ENCODE measurements at regions not wholly inside any gene's neighbourhood (a gene's known extent, or its start where the extent isn't known, plus 50 kb on each side); places are given as distances from the start of the nearest gene placed in this dataset.
"Not testable (repeated sequence)": the region's sequence is repeated elsewhere in the genome, so short reads cannot be mapped to it uniquely, and the experiment has no call there.

DNA sequence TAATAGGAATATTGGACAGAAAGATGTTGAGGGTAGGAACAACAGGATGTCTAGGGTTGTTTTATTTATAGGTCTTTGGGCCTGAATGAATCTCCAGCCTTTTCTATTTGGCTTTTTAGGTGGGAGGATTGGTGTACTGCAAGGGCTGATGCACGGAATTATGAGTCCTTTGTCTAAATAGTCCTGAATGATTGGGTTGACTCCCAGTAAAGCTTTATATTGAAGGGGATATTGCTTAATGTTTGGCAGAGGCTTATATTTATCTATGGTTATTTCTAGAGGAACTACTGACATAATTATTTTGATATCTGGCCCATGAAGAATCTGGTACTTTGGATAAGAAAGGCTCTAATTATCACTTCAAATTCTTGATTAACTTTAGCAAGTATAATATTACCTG, 253.6 kb upstream of the AVPR1A start:
- no peak for DNase-seq

GRCh38 chr12:63403256-63403655, 252.3 kb upstream of the AVPR1A start:
- no peak for DNase-seq

GRCh38 chr12:63400718-63401117, 249.7 kb upstream of the AVPR1A start:
- DNase-seq: no peak

DNA sequence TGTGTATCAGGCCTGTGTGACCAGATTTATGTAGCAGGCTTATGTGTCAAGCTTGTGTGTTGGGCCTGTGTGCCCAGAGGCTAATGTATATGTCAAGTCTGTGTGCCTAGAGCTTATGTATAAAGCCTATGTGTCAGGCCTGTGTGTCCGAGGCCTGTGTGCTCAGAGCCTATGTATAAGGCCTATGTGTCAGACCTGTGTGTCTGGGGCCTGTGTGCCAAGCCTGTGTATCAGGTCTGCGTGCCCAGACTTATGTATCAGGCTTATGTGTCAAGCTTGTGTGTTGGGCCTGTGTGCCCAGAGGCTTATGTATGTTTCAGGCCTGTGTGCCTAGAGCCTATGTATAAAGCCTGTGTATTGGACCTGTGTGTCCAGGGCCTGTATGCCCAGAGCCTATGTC, 249.3 kb upstream of the AVPR1A start:
- DNase-seq: no peak

DNA sequence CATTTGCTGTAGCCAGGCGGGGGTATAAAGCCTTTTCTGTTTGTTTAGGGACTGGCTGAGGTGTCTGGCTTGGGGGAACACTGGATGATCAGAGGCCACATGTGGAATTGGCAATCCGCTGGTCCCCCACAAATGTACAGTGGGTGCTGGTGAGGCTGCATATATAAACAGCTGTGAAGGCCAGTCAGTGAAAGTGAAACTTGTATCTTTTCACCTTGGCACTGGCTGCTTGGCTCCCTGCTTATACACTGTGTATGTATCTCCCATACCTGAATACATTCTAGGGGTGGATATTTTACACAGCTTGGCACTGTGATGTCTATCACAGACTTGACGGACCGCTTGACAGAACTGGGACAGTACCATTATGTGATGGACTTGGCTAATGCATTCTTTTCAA, 246.8 kb upstream of the AVPR1A start:
- DNase-seq: no peak

GRCh38 chr12:63396135-63396534, 245.1 kb upstream of the AVPR1A start:
- no peak for DNase-seq

DNA sequence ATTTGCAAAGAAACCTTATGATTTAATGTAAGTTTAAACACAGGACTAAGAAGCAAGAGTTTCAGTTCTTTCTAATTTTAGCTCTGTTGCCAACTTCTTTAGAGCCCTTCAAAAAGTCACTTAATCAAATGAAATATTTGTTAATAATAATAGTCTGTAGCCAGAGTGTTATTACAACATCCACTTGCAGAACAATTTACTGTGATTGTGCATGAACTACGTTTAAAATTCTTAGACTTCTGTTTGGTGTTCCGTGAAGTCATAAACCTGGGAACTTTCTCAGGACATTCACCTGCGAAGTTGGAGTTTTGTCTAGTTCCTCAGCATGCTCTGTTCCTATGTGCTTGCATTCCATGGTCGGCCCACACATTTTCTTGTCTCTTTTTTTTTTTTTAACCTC, 244.0 kb upstream of the AVPR1A start:
- DNase-seq: no peak

GRCh38 chr12:63394349-63394748, 243.3 kb upstream of the AVPR1A start:
- no peak for DNase-seq

- DNase-seq: no peak
Observed at GRCh38 chr12:63389211-63389610, 238.2 kb upstream of the AVPR1A start.

- no peak for DNase-seq
Observed at GRCh38 chr12:63387771-63388170, 236.8 kb upstream of the AVPR1A start.

- no peak for DNase-seq
Observed at GRCh38 chr12:63382930-63383329, 231.9 kb upstream of the AVPR1A start.

GRCh38 chr12:63362791-63363190, 211.8 kb upstream of the AVPR1A start:
- no peak for DNase-seq

- DNase-seq: no peak
Observed at GRCh38 chr12:63362166-63362565, 211.2 kb upstream of the AVPR1A start.

DNA sequence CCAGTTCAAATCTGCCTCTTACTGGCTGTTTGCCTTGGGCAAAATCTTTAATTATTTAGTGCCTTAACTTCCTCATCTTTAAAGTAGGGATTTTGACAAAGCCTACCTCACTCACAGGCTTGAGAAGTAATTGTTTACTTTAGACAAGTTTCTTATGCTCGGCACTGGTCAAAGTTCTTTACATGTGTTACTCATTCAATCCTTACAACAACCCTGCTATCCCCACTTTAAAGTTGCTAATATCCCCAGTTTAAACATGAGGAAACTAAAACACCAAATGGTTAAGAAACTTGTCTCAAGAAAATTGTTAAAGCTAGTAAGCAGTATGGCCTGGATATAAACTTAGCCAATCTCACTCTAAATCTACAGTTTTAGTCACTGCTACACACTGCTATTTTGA, 204.0 kb upstream of the AVPR1A start:
- no peak for DNase-seq

GRCh38 chr12:63353559-63353958, 202.6 kb upstream of the AVPR1A start:
- DNase-seq: no peak

DNA sequence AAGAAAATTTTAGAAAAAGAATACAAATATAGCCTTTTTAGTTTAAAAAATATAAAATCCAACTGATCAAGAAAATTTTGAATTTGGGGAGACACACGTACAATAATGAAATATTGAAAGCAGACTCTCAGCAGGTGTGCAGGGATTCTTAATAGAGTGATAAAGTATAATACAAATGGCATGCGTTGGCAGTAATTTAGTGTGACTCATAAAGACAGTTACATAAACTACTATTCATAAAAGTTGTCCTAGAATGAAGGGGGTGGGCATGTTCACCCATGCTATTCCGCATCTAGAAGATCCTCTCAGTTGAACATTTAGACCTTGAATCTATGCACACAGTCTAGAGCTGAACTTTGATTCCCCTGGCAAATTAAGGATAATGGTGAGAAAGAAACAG, 200.4 kb upstream of the AVPR1A start:
- DNase-seq: no peak

DNA sequence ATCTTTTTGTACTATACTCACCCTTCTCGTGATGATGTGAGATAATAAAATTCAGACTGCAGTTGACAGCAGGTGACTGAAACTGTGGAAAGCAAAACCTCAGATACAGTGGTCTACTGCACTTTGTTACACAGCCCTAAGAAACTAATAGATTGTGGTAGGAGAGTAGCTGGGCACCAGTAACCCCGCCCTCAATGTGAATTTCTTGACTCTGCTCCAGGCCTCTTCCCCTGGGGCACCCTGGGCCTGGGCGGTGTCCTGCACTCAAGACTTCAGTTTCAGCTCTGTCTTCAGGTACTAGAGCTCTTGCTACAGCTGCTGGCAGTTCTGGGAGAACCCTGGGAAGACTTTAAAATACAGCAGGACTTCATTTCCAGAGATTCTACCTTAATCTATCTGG, 197.6 kb upstream of the AVPR1A start:
- DNase-seq: no peak

DNA sequence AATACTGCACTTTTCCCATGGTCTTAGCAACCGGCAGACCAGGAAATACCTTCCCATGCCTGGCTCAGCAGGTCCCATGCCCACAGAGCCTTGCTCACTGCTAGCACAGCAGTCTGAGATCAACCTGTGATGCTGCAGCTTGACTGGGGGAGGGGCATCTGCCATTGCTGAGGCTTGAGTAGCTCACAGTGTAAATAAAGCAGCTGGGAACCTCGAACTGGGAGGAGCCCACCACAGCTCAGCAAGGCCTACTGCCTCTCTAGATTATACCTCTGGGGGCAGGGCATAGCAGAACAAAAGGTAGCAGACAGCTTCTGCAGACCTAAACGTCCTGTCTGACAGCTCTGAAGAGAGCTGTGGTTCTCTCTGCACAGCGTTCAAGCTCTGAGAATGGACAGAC, 186.2 kb upstream of the AVPR1A start:
- DNase-seq: not testable (repeated sequence)

DNA sequence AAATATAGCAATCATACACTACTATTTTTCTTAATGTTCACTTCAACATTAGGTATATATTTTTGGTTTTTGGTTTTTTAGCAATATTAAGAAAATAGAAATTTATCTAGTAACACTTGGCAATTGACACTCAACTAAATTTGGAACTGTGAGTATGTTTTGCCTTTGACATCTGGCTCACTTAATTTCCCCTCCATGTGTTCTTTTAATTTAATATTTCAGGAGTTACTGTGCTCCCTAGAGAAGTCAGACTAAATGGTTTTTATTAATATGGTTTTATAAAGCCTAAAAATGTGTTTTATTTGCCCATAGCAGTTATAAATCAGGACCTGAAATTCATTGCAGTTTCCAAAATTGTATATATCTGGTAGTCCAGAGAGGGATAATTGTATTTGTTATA, 175.3 kb upstream of the AVPR1A start:
- no peak for DNase-seq

- no peak for DNase-seq
Observed at GRCh38 chr12:63325757-63326156, 174.8 kb upstream of the AVPR1A start.

GRCh38 chr12:63323942-63324341, 172.9 kb upstream of the AVPR1A start:
- no peak for DNase-seq

DNA sequence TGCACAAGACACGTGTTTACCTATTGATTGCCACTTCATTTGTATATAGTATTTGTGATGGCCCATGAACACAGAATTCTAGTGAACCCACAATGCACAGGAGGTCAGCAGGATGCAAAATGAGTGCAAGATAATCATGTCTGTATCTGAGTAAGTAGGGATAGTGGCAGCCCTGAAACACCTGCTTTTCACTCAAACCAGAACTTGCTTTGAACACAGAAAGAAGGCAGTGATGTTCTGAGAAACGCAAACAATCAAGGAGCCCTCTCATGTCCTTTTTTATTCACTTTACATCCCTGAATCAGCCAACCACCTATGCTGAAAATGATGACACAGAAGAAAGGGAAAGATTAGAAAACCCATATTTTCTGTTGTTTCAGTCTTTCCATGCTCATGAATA, 170.4 kb upstream of the AVPR1A start:
- no peak for DNase-seq

GRCh38 chr12:63319936-63320633, 169.1 kb upstream of the AVPR1A start:
- DNase-seq: no peak

GRCh38 chr12:63319386-63319785, 168.4 kb upstream of the AVPR1A start:
- no peak for DNase-seq

- DNase-seq: no peak
Observed at GRCh38 chr12:63318933-63319332, 167.9 kb upstream of the AVPR1A start.

GRCh38 chr12:63318313-63318712, 167.3 kb upstream of the AVPR1A start:
- DNase-seq: no peak
